Stimulated activated naive CD8-positive, alpha-beta T cell treated with anti-CD3 and anti-CD28 coated beads, Interleukin-15, Interleukin-2, amounts not matched to agents 100 U/mL and 50 U/mL, for 24 hours (primary cell): ENCODE measurements at regions not wholly inside any gene's neighbourhood (a gene's known extent, or its start where the extent isn't known, plus 50 kb on each side); places are given as distances from the start of the nearest gene placed in this dataset.
"Not testable (repeated sequence)": the region's sequence is repeated elsewhere in the genome, so short reads cannot be mapped to it uniquely, and the experiment has no call there.

Source experiments
- ATAC-seq: fragments of 150-1000 bp; cut with Tn5 transposase; one replicate; pipeline ENCODE4 v1.10.0; 2021
- DNase-seq: peaks from one replicate; pipeline ENCODE4 v3.0.0; 2021

- no peak for ATAC-seq
- DNase-seq: no peak
Measured at GRCh38 chr9:22170556-22170955, 161.5 kb upstream of the CDKN2B start.

DNA sequence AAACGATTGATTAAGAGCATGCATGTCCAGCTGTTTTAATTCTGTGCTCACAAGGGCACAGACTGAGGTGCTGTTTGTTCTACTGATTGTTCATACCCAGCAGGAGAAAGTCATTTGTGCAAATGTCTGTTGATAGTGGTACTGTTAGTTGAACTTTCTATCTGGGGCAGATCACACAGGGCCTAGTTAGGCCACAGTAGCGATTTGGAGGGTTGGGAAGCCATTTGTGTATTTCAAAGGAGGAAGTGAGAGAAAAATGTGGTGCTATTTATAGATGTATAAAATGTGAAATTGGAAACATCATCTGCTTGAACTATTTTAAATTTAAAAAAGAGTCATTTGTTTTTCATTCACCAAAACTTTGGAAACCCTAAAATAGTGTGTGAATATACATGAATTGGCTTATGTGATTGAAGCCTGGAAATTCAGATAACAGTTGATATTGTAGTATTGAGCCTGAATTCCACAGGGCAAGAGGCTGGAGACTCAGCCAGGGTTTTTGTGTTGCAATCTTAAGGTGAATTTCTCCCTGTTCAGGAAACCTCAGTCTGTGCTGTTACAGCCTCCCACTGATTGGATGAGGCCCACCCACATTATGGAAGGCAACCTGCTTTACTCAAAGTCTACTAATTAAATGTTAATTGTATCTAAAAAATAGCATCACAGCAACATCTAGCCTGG is 162.0 kb upstream of the CDKN2B start:
- no peak for DNase-seq
- no peak for ATAC-seq

DNA sequence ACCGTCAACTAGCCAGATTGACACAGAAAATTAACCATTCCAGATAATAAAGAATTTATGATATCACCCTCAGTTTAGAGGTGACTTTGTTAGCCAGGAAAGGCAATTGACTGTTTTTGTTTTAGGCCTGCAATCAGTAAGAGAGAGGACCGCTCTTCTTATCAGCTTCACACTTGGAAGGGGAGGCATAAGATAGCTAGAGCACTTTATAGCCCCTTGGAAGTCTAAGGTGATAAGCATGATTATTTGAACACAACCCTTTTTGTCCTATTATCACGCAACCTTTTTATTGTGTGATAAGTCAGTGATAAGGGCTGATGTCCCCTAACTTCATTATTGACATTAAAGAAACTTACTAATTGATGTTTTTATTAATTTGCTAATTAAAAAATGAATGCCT is 162.6 kb upstream of the CDKN2B start:
- DNase-seq: no peak
- ATAC-seq: no peak

DNA sequence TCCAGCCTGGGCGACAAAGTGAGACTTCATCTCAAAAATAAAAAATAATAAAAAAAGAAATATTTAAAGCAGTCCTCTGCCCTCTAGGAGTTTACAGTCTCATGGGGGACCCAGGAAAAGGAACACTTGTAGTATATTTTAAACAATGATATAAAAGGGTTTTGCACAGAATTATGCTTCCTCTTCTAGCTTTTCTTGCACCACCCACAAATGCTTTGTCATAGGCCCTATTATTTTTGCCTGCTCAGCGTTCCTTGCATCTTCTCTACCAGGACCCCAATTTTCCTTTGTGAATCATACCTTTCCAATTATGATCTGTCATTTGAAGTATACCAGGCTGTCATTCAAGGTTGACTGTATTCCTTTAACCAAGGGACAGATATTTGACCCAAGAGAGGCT is 164.8 kb upstream of the CDKN2B start:
- ATAC-seq (no peak), DNase-seq (no peak)

DNA sequence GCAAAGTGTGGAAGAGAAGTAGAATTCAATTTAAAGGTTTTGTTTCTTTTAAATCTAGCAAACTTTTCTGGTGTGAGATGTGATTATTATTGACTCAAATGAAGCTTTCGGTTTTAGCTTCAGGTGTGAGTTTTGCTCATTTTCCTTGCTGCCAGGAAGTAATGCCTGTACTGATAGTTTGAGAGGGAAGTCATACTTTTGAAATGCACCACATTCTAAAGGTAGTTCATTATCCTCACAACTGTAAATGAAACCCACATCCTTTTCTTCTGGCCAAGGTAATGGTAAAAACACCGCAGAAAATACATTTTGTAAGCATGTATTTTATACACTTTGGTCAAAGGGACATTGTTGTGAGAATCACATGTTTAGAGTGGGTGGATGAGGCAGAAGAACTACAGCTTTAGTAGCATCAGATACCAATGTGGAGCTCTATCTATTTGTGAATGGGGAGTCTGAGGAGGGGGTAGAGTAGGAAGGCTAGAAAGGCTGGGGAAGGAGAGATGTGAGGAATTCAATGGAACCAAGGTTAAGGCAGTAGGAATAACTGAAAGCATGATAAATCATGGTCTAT is 167.0 kb upstream of the CDKN2B start:
- DNase-seq (no peak), ATAC-seq (no peak)

- ATAC-seq, DNase-seq: not testable (repeated sequence)
Measured at GRCh38 chr9:22181021-22181420, 171.9 kb upstream of the CDKN2B start.

DNA sequence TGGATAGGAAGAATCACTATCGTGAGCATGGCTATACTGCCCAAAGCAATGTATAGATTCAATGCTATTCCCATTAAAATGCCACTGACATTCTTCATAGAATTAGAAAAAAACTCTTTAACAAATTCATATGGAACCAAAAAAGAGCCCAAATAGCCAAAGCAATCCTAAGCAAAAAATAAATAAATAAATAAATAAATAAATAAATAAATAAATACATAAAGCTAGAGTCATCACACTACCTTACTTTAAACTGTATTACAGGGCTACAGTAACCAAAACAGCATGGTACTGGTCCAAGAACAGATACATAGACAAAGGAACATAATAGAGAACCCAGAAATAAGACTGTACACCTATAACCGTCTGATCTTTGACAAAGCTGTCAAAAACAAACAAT is 180.4 kb upstream of the CDKN2B start:
- DNase-seq: no peak
- ATAC-seq: no peak

GRCh38 chr9:22197000-22197399 is 187.9 kb upstream of the CDKN2B start:
- DNase-seq: not testable (repeated sequence)
- peak; percentile 59 for ATAC-seq

GRCh38 chr9:22198681-22199080 is 189.6 kb upstream of the CDKN2B start:
- no peak for DNase-seq
- ATAC-seq: no peak

- no peak for ATAC-seq
- DNase-seq: no peak
Measured at GRCh38 chr9:22201256-22201655, 192.2 kb upstream of the CDKN2B start.

DNA sequence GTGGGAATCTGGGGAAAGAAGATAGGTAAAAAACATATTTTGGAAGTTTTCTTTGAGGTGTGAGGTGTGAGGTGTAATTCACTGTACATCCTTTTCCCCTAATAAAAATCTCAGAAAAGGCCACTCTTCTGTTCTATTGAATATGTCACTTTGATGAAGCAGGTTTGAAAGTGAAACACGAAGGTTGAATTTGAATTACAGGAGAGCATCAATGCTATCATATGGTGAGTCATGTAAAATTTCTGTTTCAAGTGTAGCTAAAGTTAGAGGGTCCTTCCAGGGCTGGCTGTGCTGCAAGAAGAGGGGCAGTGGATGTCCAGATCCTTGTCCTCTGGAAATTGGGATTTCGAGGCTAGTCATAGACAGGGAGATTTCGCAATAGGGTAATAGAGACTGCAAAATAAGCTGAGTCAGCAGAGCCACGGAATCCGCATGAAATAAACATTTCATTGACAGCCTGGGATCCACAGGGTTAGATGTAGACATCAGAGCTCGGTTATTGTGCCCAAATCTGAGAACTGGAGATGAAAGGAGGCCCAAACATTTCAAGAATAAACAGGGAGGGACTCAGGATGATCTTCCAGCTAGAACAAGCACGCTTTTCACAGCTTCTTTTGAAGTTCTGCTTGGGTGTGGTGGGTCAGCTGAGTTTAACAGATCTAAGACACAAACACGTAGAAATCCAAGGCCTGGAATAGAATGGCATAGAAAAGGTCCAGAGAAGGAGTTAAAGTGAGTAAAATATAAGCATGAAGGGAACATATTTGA is 194.4 kb upstream of the CDKN2B start:
- DNase-seq (no peak), ATAC-seq (peak; percentile 65)

GRCh38 chr9:22204240-22204639 is 195.1 kb upstream of the CDKN2B start:
- no peak for DNase-seq
- no peak for ATAC-seq

DNA sequence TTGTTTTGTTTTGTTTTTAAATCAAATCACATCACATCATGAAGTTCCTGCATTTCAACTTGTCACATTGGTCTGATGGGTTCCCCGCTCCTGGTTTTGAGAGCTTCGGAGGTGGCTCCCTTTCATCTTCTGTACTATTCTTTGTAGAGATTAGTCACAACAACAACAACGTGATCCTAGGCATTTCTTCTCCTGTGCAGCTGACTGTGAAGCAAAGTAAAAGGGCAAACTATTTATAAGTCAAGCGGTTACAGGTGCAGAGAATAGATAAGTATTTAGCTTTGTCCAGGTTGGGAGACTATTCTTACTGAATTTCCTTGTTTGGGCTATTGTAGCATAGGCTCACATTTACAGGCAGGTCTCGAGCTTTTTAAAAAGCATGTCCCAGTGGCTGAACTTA is 197.7 kb upstream of the CDKN2B start:
- no peak for ATAC-seq
- DNase-seq: no peak

DNA sequence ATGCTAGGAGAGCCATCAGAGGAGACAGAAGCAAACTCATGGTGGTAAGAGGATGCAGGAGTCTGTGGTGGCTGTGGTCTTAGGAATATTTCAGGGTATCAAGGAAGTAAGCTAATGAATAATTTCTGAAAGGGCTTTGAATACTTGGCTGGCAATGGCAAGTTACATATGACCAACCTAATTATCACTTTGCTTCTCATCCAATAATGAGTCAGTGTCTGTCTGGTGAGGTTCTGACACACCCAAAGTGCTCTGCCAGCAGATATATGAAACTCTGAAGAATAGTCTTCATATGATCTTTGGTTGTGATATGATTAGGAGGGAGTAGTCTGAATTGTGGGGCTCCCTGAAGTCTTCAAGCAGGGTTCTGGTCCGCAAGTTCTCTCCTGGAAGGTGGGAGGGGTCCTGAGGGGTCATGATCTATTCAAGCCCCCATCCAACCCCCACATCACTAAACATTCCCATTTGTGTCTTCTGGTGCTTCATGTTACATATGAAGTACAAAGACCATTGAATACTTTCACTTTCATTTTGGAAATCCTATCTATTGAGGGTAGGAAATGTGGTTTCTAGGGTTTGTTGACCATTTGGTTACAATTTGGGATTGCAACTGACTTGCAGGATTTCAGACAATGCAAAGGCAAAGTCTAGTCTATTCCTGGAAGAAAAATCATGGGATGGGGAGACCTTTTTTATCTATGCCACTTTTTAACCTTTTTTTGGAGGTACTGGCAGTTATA is 199.9 kb upstream of the CDKN2B start:
- peak; percentile 8 for DNase-seq

DNA sequence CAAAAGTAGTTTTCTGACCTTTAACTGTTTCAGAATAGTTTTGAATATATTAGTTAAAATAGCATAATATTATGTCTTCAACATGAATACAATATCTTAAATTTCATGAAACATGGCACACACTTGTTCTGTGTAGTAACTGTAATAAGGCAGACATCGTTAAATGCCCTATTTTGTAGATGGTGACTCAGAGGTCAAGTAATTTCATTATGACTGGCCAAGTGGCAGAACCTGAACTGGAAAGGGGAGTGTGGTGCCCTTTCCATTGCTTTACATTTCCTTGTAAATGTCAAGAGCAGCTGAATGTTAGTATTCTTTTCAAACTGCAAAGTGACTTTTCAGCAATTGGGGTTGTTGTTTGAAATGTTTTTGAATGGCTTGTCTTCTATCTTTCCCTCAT is 201.2 kb upstream of the CDKN2B start:
- ATAC-seq: peak; percentile 79

More for the DNA sequence above, 199.9 kb upstream of the CDKN2B start:
- ATAC-seq: peak; percentile 91

DNA sequence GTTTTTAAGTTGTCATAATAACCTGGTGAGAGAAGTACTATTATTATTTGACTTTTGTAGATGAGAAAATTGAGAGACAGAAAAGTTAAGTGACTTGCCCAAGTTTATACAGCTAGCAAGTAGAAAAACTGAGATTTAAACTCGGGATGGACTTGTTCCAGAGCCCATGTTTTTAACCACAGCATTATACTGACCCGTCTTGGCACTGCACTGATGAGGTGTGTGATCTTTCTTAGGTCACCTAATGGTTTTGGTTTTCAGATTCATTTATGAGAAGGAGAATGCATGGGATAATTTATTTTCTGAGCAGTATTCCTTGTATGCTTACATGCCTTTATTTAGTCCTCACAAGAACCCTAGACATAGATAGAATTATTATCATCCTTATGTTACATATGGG is 201.8 kb upstream of the CDKN2B start:
- DNase-seq (no peak), ATAC-seq (no peak)

More for the DNA sequence above, 201.2 kb upstream of the CDKN2B start:
- peak; percentile 16 for DNase-seq

GRCh38 chr9:22211588-22212360 is 202.7 kb upstream of the CDKN2B start:
- ATAC-seq: no peak
- DNase-seq: no peak

DNA sequence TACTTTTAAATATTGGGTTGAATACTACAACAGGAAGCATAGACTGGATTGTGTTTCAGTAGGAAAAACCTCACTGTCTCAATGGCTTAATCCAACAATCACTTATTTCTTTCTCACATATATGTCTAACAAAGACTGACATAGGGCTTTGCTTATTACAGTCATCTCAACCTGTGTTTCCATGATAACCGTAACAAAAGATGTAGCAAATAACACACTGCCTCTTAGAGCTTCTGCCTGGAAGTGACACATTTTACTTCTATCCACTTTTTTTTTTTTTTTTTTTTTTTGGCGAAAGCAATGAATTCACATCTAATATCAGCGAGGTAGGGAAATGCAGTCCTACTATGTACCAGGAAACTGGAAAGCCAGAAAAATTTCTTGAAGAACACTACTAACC is 204.9 kb upstream of the CDKN2B start:
- DNase-seq (no peak), ATAC-seq (no peak)

- peak; percentile 64 for ATAC-seq
Measured at GRCh38 chr9:22214497-22215031, 205.5 kb upstream of the CDKN2B start.

DNA sequence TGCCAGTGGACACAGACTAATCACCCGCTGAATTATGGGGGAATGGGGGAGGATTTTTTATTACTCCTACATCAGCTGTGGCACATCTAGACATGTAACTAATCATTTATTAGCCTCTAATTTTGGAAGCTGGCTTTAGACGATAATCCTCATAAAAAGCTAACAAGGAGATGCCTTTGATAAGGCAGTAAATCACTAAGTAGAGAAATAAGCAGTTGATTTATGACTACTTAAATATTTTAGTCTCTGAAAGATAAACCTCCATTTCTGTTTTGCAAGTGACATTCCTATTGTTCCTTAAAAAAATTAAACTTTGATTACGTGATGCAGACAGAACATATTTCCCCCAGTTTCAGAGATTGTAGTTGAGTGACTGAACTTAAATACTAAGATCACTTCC is 206.4 kb upstream of the CDKN2B start:
- no peak for ATAC-seq
- no peak for DNase-seq

More at GRCh38 chr9:22214497-22215031, 205.5 kb upstream of the CDKN2B start:
- no peak for DNase-seq

- ATAC-seq: no peak
- no peak for DNase-seq
Measured at GRCh38 chr9:22216730-22217172, 207.6 kb upstream of the CDKN2B start.

DNA sequence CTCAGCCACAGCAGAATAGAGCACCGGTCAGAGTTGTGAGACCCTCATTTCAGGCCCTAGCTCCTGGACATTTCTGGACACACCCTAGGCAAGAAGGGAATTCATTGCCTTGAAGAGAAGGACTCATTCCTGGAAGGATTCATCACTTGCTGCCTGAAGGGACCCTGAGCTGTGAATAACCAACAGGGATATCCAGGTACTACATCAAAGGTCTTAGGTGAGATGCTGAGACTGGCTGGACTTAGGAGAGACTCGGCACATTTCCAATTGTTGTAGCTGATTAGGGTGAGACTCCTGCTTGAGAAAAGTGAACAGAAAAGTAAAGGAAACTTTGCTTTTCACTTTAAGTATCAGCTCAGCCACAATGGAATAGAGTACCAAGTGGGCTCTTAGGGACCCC is 208.1 kb upstream of the CDKN2B start:
- DNase-seq (no peak), ATAC-seq (no peak)
